HCT116 (cell line): ENCODE measurements at regions not wholly inside any gene's neighbourhood (a gene's known extent, or its start where the extent isn't known, plus 50 kb on each side); places are given as distances from the start of the nearest gene placed in this dataset.
"Not testable (repeated sequence)": the region's sequence is repeated elsewhere in the genome, so short reads cannot be mapped to it uniquely, and the experiment has no call there.

Source experiments
- CTCF ChIP-seq, 3 experiments: fragments of 200-600 bp in 1 of 3; sonication (generic) in 1 of 3; IDR thresholded peaks in 2 of 3; conservative IDR thresholded peaks in 1 of 3; 2 replicates each; pipeline ENCODE4 v1.5.1; 2012 to 2017; ENCODE audit warnings: low read depth in 2 of 3, low read length in 2 of 3, antibody characterized with exemption in 1 of 3, borderline replicate concordance in 1 of 3, control low read depth in 1 of 3, mild to moderate bottlenecking in 1 of 3, mixed read lengths in 1 of 3, mixed run types in 1 of 3, moderate library complexity in 1 of 3; ENCODE audit not compliant: insufficient read depth in 1 of 3
- EZH2 ChIP-seq: fragments of 200-600 bp; sonication (generic); IDR thresholded peaks from 2 replicates; pipeline ENCODE4 v1.6.1; 2017; ENCODE audit warnings: antibody characterized with exemption, mixed run types
- EZH2phosphoT487 ChIP-seq: fragments of 200-600 bp; IDR thresholded peaks from 2 replicates; pipeline ENCODE4 v1.6.1; 2018; ENCODE audit warnings: antibody characterized with exemption, borderline replicate concordance
- FOSL1 ChIP-seq: IDR thresholded peaks from 2 replicates; pipeline ENCODE4 v1.6.1; 2012; ENCODE audit warnings: low read depth
- POLR2A ChIP-seq: IDR thresholded peaks from 2 replicates; pipeline ENCODE4 v1.7.0; 2011; ENCODE audit warnings: borderline replicate concordance; ENCODE audit not compliant: insufficient read depth, insufficient read length; ENCODE audit errors: extremely low read depth
- POLR2AphosphoS5 ChIP-seq: IDR thresholded peaks from 2 replicates; pipeline ENCODE4 v1.6.1; 2011; ENCODE audit warnings: mild to moderate bottlenecking, low read depth, low read length, moderate library complexity
- RAD21 ChIP-seq: IDR thresholded peaks from 2 replicates; pipeline ENCODE4 v1.6.1; 2012; ENCODE audit warnings: low read depth, mild to moderate bottlenecking
- REST ChIP-seq: IDR thresholded peaks from 2 replicates; pipeline ENCODE4 v1.6.1; 2012; ENCODE audit warnings: low read depth
- SP1 ChIP-seq: IDR thresholded peaks from 2 replicates; pipeline ENCODE4 v1.6.1; 2012; ENCODE audit warnings: low read depth
- TCF7L2 ChIP-seq: IDR thresholded peaks from 2 replicates; pipeline ENCODE4 v1.7.0; 2011; ENCODE audit warnings: borderline replicate concordance, inconsistent platforms; ENCODE audit not compliant: insufficient read depth, insufficient read length; ENCODE audit errors: extremely low read depth
- ZBTB33 ChIP-seq: IDR thresholded peaks from 2 replicates; pipeline ENCODE4 v1.6.1; 2011; ENCODE audit warnings: mild to moderate bottlenecking, low read length, moderate library complexity; ENCODE audit not compliant: insufficient replicate concordance; ENCODE audit errors: extremely low read depth
- ZFX ChIP-seq: fragments of 450-650 bp; IDR thresholded peaks from 2 replicates; pipeline ENCODE4 v1.6.1; 2017
- ZNF274 ChIP-seq: fragments of 200-500 bp; sonication (Bioruptor generic); IDR thresholded peaks from 2 replicates; pipeline ENCODE4 v1.6.1; 2014; ENCODE audit warnings: mild to moderate bottlenecking, low read depth, low read length, inconsistent platforms

- not testable (repeated sequence) for TF ChIP-seq POLR2AphosphoS5; CTCF (IDR thresholded peaks at IDR 0.05 in 2 of 3, conservative IDR thresholded peaks at IDR 0.05 in 1 of 3; ENCODE audit: borderline replicate concordance in 1 of 3, insufficient read depth in 1 of 3, low read depth in 2 of 3, low read length in 2 of 3); SP1; EZH2phosphoT487; ZNF274; EZH2; ZFX; POLR2A; TCF7L2; REST; RAD21; FOSL1; ZBTB33
Measured at GRCh38 chr9:40873753-40874295, 254.7 kb downstream of the FOXD4L6 start.
